NCI-H1105 treated with DMSO at 0.1 percent for 48 hours (cell line): ENCODE measurements at regions not wholly inside any gene's neighbourhood (a gene's known extent, or its start where the extent isn't known, plus 50 kb on each side); places are given as distances from the start of the nearest gene placed in this dataset.

ENCODE experiments used
- DNase-seq: peaks from one replicate; lab custom pipeline; 2025; lab: John Stamatoyannopoulos, UW

DNA sequence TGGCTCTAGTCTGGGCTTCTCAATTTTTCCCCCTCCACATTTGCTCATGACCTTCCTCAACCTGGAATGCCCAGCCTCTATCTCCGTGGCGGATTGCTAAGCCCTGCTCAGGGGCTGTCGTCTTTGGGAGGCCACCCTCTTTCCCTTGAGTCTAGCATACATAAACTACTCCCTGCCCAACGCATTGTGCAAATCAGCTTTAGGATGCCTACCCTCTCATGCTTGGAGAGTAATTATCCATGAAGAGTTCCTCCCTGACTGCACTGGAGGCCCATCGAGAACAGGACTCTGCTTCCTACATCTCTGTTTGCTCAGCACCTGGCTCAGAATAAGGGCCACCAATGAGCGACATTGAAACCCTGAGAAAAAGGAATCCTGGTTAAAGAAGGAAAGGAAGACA is 53.7 kb upstream of the NPAS2 start:
- no peak for DNase-seq

DNA sequence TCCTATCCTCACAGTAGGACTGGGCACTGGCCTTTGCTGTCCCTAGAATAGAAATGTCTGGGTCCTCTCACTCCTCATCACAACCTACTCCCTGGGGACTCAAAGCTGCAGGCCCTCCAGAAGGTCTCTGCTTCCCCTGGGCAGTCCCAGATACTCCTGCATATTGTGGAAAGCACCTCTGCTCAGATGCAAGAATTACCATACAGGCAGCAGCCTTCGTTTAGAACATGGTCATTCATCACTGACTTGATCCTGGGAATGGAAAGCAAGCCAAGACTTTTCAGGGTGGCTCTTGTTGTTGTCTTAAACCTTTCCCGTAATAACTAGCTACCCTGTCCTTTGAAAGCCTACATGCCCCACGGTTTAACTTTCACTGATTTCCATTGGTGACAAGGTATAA is 53.1 kb upstream of the NPAS2 start:
- no peak for DNase-seq

DNA sequence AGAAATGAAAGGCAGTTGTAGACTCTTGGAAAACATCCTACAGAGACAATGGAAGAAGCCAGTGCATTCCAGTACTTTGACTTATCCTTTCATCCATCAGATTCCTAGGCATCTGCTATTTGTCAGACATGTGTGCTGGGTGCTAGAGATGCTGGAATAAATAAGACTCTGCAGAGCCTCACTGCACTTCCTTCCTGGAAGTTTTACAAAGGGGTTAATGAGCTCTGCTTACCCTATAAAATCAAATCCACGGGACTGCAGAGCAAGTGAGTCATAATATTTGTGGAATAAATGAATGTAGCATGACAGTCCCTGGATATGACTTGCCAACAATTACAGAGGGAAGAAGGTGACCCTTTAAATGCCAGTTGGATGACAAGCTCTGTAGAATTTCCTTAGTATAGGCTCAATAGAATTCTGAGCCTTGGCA is 52.7 kb upstream of the NPAS2 start:
- no peak for DNase-seq

DNA sequence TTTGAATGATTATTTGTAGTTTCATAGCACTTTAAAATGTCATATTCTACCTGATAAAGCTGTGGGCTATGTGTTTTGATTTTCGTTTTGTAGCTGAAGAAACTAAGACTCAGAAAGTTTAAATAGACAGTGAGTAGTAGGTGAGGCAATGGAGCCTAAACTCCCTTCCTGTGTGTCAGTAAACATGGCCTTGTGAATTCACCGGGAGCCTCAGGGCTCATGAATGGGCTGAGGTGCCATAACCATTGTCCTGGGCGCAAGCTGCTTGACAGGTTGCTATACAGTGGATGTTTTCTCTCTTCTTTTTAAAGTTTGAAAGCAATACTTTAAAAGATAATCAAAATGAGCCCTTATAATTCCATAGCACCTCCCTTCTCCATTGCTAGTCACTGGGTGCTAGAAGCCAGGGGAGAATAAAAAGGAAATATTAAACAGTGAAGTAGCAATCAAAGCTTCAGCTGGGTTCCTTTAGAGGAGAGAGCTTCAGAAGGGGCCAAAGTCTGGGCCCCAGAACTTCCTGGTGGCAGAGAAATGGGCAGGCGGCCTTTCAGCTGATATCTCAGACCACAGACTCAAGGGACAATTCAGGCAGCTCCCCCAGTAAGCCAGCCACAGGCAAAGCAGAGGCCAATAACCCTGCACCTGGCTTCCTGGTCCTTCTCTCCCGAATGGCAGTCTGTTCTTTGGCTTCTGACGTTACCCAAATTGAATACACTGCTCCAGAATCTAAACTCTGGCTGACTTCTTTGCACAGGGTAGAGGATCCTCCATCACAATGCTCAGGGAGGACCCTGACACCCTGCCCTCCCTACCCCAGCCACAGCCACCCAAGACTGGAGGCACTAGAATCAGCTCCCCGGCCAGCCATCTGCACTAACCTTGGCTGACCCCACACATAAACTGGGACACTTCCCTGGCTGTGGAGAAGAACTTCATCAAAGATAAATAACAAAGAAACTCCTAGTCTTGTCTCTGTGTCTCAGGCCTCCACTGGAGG is 51.8 kb upstream of the NPAS2 start:
- no peak for DNase-seq
